Loucy (cell line): ENCODE measurements at regions not wholly inside any gene's neighbourhood (a gene's known extent, or its start where the extent isn't known, plus 50 kb on each side); places are given as distances from the start of the nearest gene placed in this dataset.
A peak's percentile ranks its signal among the peaks of the same experiment; 100 is the strongest.

ENCODE experiments used
- H2AFZ ChIP-seq: fragments of 200-600 bp; sonication (generic); 2 replicates; pipeline ENCODE4 v1.6.0; 2016; ENCODE audit warnings: antibody characterized with exemption, mild to moderate bottlenecking, low read length, moderate library complexity
- H3F3A ChIP-seq: fragments of 200-600 bp; 2 replicates; pipeline ENCODE4 v1.6.0; 2016; ENCODE audit warnings: antibody characterized with exemption, low read depth, mild to moderate bottlenecking
- H3K27me3 ChIP-seq: fragments of 200-600 bp; sonication (generic); 2 replicates; pipeline ENCODE4 v1.6.1; 2014; ENCODE audit warnings: low read length, mild to moderate bottlenecking; ENCODE audit not compliant: insufficient read depth, poor library complexity, severe bottlenecking
- H3K36me3 ChIP-seq: fragments of 200-600 bp; sonication (generic); 2 replicates; pipeline ENCODE4 v1.6.1; 2016; ENCODE audit warnings: low read length; ENCODE audit not compliant: insufficient read depth
- H3K4me1 ChIP-seq: fragments of 200-600 bp; sonication (generic); 2 replicates; pipeline ENCODE4 v1.5.1; 2014; ENCODE audit warnings: low read length, mild to moderate bottlenecking; ENCODE audit not compliant: insufficient read depth, poor library complexity, severe bottlenecking
- H3K4me2 ChIP-seq: fragments of 200-600 bp; sonication (generic); 2 replicates; pipeline ENCODE4 v1.6.0; 2014; ENCODE audit warnings: antibody characterized with exemption, low read length, low read depth, mild to moderate bottlenecking; ENCODE audit not compliant: poor library complexity, severe bottlenecking
- H3K4me3 ChIP-seq: fragments of 200-600 bp; sonication (generic); 2 replicates; pipeline ENCODE4 v1.5.1; 2014; ENCODE audit warnings: low read length, mild to moderate bottlenecking, mixed read lengths; ENCODE audit not compliant: poor library complexity, severe bottlenecking
- H3K79me2 ChIP-seq: fragments of 200-600 bp; sonication (generic); 2 replicates; pipeline ENCODE4 v1.6.1; 2014; ENCODE audit warnings: low read length; ENCODE audit not compliant: insufficient read depth
- H3K9ac ChIP-seq: fragments of 200-600 bp; sonication (generic); 2 replicates; pipeline ENCODE4 v1.6.0; 2014; ENCODE audit warnings: mild to moderate bottlenecking, low read depth, low read length, moderate library complexity; ENCODE audit not compliant: poor library complexity, severe bottlenecking
- H3K9me2 ChIP-seq: fragments of 200-600 bp; sonication (generic); replicated peaks from 2 replicates; pipeline ENCODE4 v1.6.1; 2016; ENCODE audit warnings: low read depth, low read length, mixed read lengths
- H3K9me3 ChIP-seq: fragments of 200-600 bp; sonication (generic); 2 replicates; pipeline ENCODE4 v1.6.1; 2014; ENCODE audit warnings: mild to moderate bottlenecking, antibody characterized with exemption, low read length, low read depth; ENCODE audit not compliant: insufficient read depth
- H4K20me1 ChIP-seq: fragments of 200-600 bp; sonication (generic); 2 replicates; pipeline ENCODE4 v1.6.0; 2014; ENCODE audit warnings: antibody characterized with exemption, low read length, mild to moderate bottlenecking; ENCODE audit not compliant: insufficient read depth, poor library complexity, severe bottlenecking
- EZH2phosphoT487 ChIP-seq: fragments of 200-600 bp; IDR thresholded peaks from 2 replicates; pipeline ENCODE4 v1.6.1; 2018; ENCODE audit warnings: antibody characterized with exemption, mild to moderate bottlenecking, moderate library complexity, borderline replicate concordance
- TF ChIP-seq, protein P1 (sequence below): fragments of 200-600 bp; sonication (generic); conservative IDR thresholded peaks from 2 replicates; pipeline ENCODE4 v1.5.1; 2014; ENCODE audit warnings: mild to moderate bottlenecking, antibody characterized with exemption, low read length

DNA sequence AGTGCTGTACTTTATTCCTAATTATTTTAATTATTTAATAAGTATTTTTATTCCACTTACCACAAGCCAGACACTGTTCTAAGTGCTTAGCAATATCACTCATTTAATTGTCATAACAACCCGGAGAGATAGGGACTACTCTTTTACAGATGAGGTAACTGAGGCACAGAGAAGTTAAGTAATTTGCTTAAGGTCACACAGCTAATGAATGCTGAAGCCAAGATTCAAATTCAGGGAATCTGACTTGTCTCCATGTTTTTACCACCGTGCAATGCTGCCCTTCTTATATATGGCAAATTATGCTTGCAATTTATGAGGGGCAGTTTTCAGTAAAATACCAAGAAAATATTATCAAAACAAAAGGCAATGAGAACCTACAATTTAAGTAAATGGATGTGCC is 168.4 kb upstream of the KIF2A start:
- no peaks in the 10 kb centered on the region for H4K20me1 ChIP-seq
- H3K4me3 ChIP-seq, result no peak overlapping the region
- peak overlapping the region; percentile 60 for H3K4me2 ChIP-seq
- no peaks in the 10 kb centered on the region for H3K9me2 ChIP-seq
- no peaks in the 10 kb centered on the region for H3K27me3 ChIP-seq
- H3K9me3 ChIP-seq, result no peaks in the 10 kb centered on the region
- no peaks in the 10 kb centered on the region for H3K79me2 ChIP-seq
- H3K9ac ChIP-seq, result no peak overlapping the region
- no peaks in the 10 kb centered on the region; the same call in 1 of the 2 replicates for H3F3A ChIP-seq
- H3K36me3 ChIP-seq, result no peaks in the 10 kb centered on the region
- H3K4me1 ChIP-seq, result peaks cover 51% of the 10 kb centered on the region
- no peak for TF ChIP-seq EZH2phosphoT487
- TF ChIP-seq, protein P1, sequence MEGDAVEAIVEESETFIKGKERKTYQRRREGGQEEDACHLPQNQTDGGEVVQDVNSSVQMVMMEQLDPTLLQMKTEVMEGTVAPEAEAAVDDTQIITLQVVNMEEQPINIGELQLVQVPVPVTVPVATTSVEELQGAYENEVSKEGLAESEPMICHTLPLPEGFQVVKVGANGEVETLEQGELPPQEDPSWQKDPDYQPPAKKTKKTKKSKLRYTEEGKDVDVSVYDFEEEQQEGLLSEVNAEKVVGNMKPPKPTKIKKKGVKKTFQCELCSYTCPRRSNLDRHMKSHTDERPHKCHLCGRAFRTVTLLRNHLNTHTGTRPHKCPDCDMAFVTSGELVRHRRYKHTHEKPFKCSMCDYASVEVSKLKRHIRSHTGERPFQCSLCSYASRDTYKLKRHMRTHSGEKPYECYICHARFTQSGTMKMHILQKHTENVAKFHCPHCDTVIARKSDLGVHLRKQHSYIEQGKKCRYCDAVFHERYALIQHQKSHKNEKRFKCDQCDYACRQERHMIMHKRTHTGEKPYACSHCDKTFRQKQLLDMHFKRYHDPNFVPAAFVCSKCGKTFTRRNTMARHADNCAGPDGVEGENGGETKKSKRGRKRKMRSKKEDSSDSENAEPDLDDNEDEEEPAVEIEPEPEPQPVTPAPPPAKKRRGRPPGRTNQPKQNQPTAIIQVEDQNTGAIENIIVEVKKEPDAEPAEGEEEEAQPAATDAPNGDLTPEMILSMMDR, result no peak
- H2AFZ ChIP-seq, result no peak overlapping the region

- Histone ChIP-seq H3K4me2 (peak overlapping the region; percentile 60), H3K4me1 (peaks cover 60% of the 10 kb centered on the region)
- TF ChIP-seq, protein P1, result no peak
- TF ChIP-seq EZH2phosphoT487, result no peak
Measured at GRCh38 chr5:62138607-62139006, 167.4 kb upstream of the KIF2A start.

DNA sequence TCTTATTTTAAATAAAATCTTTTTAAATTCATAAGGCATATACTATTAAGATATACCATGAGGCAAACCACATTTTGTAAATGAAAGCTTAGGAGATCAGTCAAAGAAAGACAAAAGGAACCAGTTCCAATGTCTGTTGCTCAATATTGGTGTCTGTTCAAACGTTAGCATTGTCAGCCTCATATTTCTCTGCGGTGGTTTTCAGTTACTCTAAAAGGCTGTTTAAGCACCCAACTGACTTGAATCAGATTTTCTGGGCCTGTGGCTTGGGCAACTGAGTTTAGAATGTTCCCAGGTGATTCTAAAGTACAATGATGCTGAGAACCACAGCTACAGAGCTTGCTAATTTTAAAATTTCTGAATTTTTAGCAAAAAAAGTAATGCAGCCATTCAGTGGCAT is 166.3 kb upstream of the KIF2A start:
- Histone ChIP-seq H3K4me3 (peak overlapping the region; percentile 55), H3K4me1 (peaks cover 58% of the 10 kb centered on the region), H3K79me2 (no peaks in the 10 kb centered on the region), H3K4me2 (peak overlapping the region; percentile 60), H3K27me3 (no peaks in the 10 kb centered on the region), H3K9ac (peak overlapping the region; percentile 54), H2AFZ (0 out of 2 replicates have a peak overlapping the region, but pooled peaks have one; percentile 1), H3K9me3 (no peaks in the 10 kb centered on the region), H3K9me2 (no peaks in the 10 kb centered on the region), H3K36me3 (no peaks in the 10 kb centered on the region), H4K20me1 (no peaks in the 10 kb centered on the region), H3F3A (no peaks in the 10 kb centered on the region; the same call in 1 of the 2 replicates)
- no peak for TF ChIP-seq EZH2phosphoT487
- TF ChIP-seq, protein P1, result no peak

More at GRCh38 chr5:62138607-62139006, 167.4 kb upstream of the KIF2A start:
- no peaks in the 10 kb centered on the region for H3K36me3 ChIP-seq
- H3K9me2 ChIP-seq, result no peaks in the 10 kb centered on the region
- no peaks in the 10 kb centered on the region for H3K9me3 ChIP-seq
- H3K9ac ChIP-seq, result peak overlapping the region; percentile 38
- H3F3A ChIP-seq, result no peaks in the 10 kb centered on the region; the same call in 1 of the 2 replicates
- H3K79me2 ChIP-seq, result no peaks in the 10 kb centered on the region
- peak overlapping the region; percentile 55 for H3K4me3 ChIP-seq
- H2AFZ ChIP-seq, result peak overlapping the region; percentile 60
- no peaks in the 10 kb centered on the region for H3K27me3 ChIP-seq
- H4K20me1 ChIP-seq, result no peaks in the 10 kb centered on the region
